ENCODE measurements at regions not wholly inside any gene's neighbourhood (a gene's known extent, or its start where the extent isn't known, plus 50 kb on each side); places are given as distances from the start of the nearest gene placed in this dataset.

- TF ChIP-seq POLR2A (IDR thresholded peaks at IDR 0.05) (no peak), CTCF (IDR thresholded peaks at IDR 0.05) (no peak)
Measured at GRCh38 chr3:118244761-118245160, 789.9 kb downstream of the IGSF11 start.

Data from right lobe of liver (tissue), 4 donors.